Erythroblast (primary cell): ENCODE measurements at regions not wholly inside any gene's neighbourhood (a gene's known extent, or its start where the extent isn't known, plus 50 kb on each side); places are given as distances from the start of the nearest gene placed in this dataset.

ENCODE experiments used
- GATA1 ChIP-seq: IDR thresholded peaks from 2 replicates; pipeline ENCODE4 v1.6.1; 2011; ENCODE audit warnings: low read depth, mild to moderate bottlenecking, control low read depth, low read length, moderate library complexity
- POLR2A ChIP-seq: IDR thresholded peaks from 2 replicates; pipeline ENCODE4 v1.6.1; 2011; ENCODE audit warnings: mild to moderate bottlenecking, low read length

GRCh38 chrX:9316096-9316495, 148.8 kb upstream of the TBL1X start:
- TF ChIP-seq POLR2A (no peak), GATA1 (no peak)
